DOHH2 (cell line): ENCODE measurements at regions not wholly inside any gene's neighbourhood (a gene's known extent, or its start where the extent isn't known, plus 50 kb on each side); places are given as distances from the start of the nearest gene placed in this dataset.

Experiments used
- H3F3A ChIP-seq: fragments of 200-600 bp; sonication (generic), shearing (Covaris generic); 2 replicates; pipeline ENCODE4 v1.6.0; 2016; ENCODE audit warnings: antibody characterized with exemption, mild to moderate bottlenecking; ENCODE audit not compliant: control insufficient read depth, insufficient read depth
- H3K27ac ChIP-seq: fragments of 200-600 bp; sonication (generic); 2 replicates; pipeline ENCODE4 v1.5.1; 2014; ENCODE audit warnings: low read depth, mild to moderate bottlenecking, low read length, moderate library complexity
- H3K27me3 ChIP-seq: fragments of 200-600 bp; sonication (generic); 2 replicates; pipeline ENCODE4 v1.6.1; 2014; ENCODE audit warnings: mild to moderate bottlenecking, low read length, mixed read lengths; ENCODE audit not compliant: control insufficient read depth
- H3K36me3 ChIP-seq: fragments of 200-600 bp; sonication (generic); 2 replicates; pipeline ENCODE4 v1.6.1; 2014; ENCODE audit warnings: mild to moderate bottlenecking, low read length, moderate library complexity, mixed read lengths; ENCODE audit not compliant: control insufficient read depth
- H3K4me1 ChIP-seq: fragments of 200-600 bp; sonication (generic); 2 replicates; pipeline ENCODE4 v1.6.1; 2014; ENCODE audit warnings: mild to moderate bottlenecking, low read length, mixed read lengths; ENCODE audit not compliant: control insufficient read depth
- H3K4me2 ChIP-seq: fragments of 200-600 bp; sonication (generic); 2 replicates; pipeline ENCODE4 v1.6.0; 2014; ENCODE audit warnings: mild to moderate bottlenecking, low read length, moderate library complexity
- H3K4me3 ChIP-seq: fragments of 200-600 bp; sonication (generic); 2 replicates; pipeline ENCODE4 v1.5.1; 2014; ENCODE audit warnings: mild to moderate bottlenecking, low read length, mixed read lengths
- H3K79me2 ChIP-seq: fragments of 200-600 bp; sonication (generic); 2 replicates; pipeline ENCODE4 v1.6.1; 2014; ENCODE audit warnings: mild to moderate bottlenecking, low read length, mixed read lengths; ENCODE audit not compliant: control insufficient read depth
- H3K9me2 ChIP-seq: fragments of 200-600 bp; sonication (generic); replicated peaks from 2 replicates; pipeline ENCODE4 v1.6.1; 2014; ENCODE audit warnings: mild to moderate bottlenecking, low read length, mixed read lengths; ENCODE audit not compliant: control insufficient read depth
- H3K9me3 ChIP-seq: fragments of 200-600 bp; sonication (generic); 2 replicates; pipeline ENCODE4 v1.6.1; 2014; ENCODE audit warnings: antibody characterized with exemption, low read length, mixed read lengths; ENCODE audit not compliant: control insufficient read depth, insufficient read depth
- H4K20me1 ChIP-seq: fragments of 200-600 bp; sonication (generic); 2 replicates; pipeline ENCODE4 v1.6.0; 2014; ENCODE audit warnings: low read depth, mild to moderate bottlenecking, antibody characterized with exemption, low read length, moderate library complexity; ENCODE audit not compliant: control insufficient read depth, insufficient read depth
- EZH2phosphoT487 ChIP-seq: fragments of 200-600 bp; sonication (generic); IDR thresholded peaks from 2 replicates; pipeline ENCODE4 v1.6.1; 2017; ENCODE audit warnings: borderline replicate concordance, mild to moderate bottlenecking, antibody characterized with exemption, low read length, moderate library complexity, mixed read lengths
- TF ChIP-seq, protein P1 (sequence below): fragments of 200-600 bp; sonication (generic); IDR thresholded peaks from one replicate; pipeline ENCODE4 v1.5.1; 2014; ENCODE audit warnings: antibody characterized with exemption, mild to moderate bottlenecking, low read depth, low read length; ENCODE audit not compliant: poor library complexity, severe bottlenecking

DNA sequence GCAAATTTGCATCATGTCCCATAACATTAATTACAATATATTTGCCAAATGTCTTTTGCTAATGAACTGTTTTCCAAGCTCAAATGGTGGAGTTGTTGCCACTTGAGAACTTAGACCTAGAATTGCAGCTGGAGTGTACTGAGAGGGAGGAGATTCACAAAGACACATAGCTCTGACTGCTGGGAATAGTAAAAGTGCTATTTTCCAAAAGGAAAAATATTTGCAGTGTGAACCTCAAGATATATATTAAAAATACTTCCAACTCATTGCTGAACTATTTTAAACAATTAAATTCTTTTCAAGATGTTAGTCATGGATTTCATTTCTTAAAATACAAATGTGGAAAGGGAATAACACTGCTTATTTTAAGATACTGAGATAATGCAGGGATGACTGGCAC lies 666.8 kb upstream of the ARPP21 start:
- Histone ChIP-seq H3K9me2 (no peaks in the 10 kb centered on the region), H3K79me2 (no peaks in the 10 kb centered on the region), H3K27ac (no peak overlapping the region), H3K27me3 (no peaks in the 10 kb centered on the region), H4K20me1 (no peaks in the 10 kb centered on the region), H3K9me3 (no peaks in the 10 kb centered on the region), H3K36me3 (no peaks in the 10 kb centered on the region), H3K4me1 (no peaks in the 10 kb centered on the region), H3K4me3 (no peak overlapping the region), H3F3A (no peaks in the 10 kb centered on the region), H3K4me2 (no peak overlapping the region)
- TF ChIP-seq, protein P1, sequence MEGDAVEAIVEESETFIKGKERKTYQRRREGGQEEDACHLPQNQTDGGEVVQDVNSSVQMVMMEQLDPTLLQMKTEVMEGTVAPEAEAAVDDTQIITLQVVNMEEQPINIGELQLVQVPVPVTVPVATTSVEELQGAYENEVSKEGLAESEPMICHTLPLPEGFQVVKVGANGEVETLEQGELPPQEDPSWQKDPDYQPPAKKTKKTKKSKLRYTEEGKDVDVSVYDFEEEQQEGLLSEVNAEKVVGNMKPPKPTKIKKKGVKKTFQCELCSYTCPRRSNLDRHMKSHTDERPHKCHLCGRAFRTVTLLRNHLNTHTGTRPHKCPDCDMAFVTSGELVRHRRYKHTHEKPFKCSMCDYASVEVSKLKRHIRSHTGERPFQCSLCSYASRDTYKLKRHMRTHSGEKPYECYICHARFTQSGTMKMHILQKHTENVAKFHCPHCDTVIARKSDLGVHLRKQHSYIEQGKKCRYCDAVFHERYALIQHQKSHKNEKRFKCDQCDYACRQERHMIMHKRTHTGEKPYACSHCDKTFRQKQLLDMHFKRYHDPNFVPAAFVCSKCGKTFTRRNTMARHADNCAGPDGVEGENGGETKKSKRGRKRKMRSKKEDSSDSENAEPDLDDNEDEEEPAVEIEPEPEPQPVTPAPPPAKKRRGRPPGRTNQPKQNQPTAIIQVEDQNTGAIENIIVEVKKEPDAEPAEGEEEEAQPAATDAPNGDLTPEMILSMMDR, result no peak
- TF ChIP-seq EZH2phosphoT487, result no peak

DNA sequence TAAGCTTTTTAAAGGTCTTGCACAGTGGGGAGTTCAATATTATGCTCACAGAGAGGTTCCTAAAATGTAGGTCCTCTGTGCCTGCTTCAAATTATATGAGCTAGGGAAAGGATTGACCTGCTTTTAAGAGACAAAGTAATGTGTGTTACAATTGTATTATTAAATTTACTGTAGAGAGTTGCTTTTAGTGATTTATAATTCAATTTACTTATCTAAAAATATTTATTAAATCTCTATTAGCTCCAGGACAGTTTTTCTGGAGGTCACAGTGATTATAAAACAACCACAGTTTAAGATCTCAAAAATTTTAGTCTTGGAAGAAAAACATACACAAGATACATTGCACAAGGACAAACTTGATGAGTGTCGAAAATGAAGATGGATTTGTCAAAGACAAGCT lies 665.7 kb upstream of the ARPP21 start:
- H4K20me1 ChIP-seq, result no peaks in the 10 kb centered on the region
- no peaks in the 10 kb centered on the region for H3K9me3 ChIP-seq
- H3K4me2 ChIP-seq, result no peak overlapping the region
- H3K9me2 ChIP-seq, result no peaks in the 10 kb centered on the region
- H3K4me3 ChIP-seq, result no peak overlapping the region
- H3K27ac ChIP-seq, result no peak overlapping the region
- TF ChIP-seq EZH2phosphoT487, result no peak
- TF ChIP-seq, protein P1, result no peak
- no peaks in the 10 kb centered on the region for H3K27me3 ChIP-seq
- no peaks in the 10 kb centered on the region for H3K36me3 ChIP-seq
- no peaks in the 10 kb centered on the region for H3K4me1 ChIP-seq
- no peaks in the 10 kb centered on the region for H3F3A ChIP-seq
- no peaks in the 10 kb centered on the region for H3K79me2 ChIP-seq

DNA sequence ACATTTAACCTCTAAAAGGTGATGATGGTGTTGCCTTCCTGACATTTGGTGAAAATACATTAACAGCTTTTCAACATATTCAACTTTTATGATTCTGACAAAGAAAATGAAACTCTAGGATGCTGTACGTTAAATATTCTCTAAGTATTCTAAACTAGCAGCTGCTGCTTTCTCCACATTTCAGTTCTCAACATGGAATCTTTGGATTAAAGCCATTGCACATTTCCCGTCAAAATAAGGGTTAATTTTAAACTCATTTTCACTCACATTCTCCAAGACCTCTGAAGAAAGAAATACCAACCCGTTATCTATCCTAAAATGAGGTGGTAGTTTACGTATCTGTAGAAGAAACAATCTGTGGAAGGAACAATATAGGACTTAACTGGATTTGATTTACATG lies 655.7 kb upstream of the ARPP21 start:
- H3K9me3 ChIP-seq, result no peaks in the 10 kb centered on the region
- H3K9me2 ChIP-seq, result no peaks in the 10 kb centered on the region
- no peak overlapping the region for H3K27ac ChIP-seq
- H3K27me3 ChIP-seq, result no peaks in the 10 kb centered on the region
- no peak overlapping the region for H3K4me3 ChIP-seq
- no peak overlapping the region for H3K4me2 ChIP-seq
- H3F3A ChIP-seq, result no peaks in the 10 kb centered on the region
- TF ChIP-seq, protein P1, result no peak
- no peak for TF ChIP-seq EZH2phosphoT487
- H3K4me1 ChIP-seq, result no peaks in the 10 kb centered on the region
- no peaks in the 10 kb centered on the region for H4K20me1 ChIP-seq
- H3K79me2 ChIP-seq, result no peaks in the 10 kb centered on the region
- H3K36me3 ChIP-seq, result no peaks in the 10 kb centered on the region

DNA sequence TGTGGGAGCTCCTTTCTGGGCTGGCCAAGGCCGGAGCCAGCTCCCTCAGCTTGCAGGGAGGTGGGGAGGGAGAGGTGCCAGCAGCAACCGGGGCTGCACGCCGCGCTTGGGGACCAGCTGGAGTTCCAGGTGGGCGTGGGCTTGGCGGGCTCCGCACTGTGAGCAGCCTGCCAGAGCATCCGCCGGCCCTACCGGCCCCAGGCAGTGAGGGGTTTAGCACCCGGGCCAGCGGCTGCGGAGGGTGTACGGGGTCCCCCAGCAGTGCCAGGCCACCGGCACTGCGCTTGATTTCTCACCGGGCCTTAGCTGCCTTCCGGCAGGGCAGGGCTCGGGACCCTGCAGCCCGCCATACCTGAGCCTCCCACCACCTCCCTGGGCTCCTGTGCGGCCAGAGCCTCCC lies 651.0 kb upstream of the ARPP21 start:
- no peaks in the 10 kb centered on the region for H3K4me1 ChIP-seq
- H3K9me2 ChIP-seq, result no peaks in the 10 kb centered on the region
- H3K4me3 ChIP-seq, result no peak overlapping the region
- no peaks in the 10 kb centered on the region for H3K36me3 ChIP-seq
- H3K27me3 ChIP-seq, result no peaks in the 10 kb centered on the region
- no peaks in the 10 kb centered on the region for H3K9me3 ChIP-seq
- no peaks in the 10 kb centered on the region for H4K20me1 ChIP-seq
- H3F3A ChIP-seq, result no peaks in the 10 kb centered on the region
- H3K79me2 ChIP-seq, result no peaks in the 10 kb centered on the region
- H3K27ac ChIP-seq, result no peak overlapping the region
- TF ChIP-seq, protein P1, result no peak
- TF ChIP-seq EZH2phosphoT487, result no peak
- H3K4me2 ChIP-seq, result no peak overlapping the region
